Right atrium auricular region (tissue), 2 donors: ENCODE measurements at regions not wholly inside any gene's neighbourhood (a gene's known extent, or its start where the extent isn't known, plus 50 kb on each side); places are given as distances from the start of the nearest gene placed in this dataset.

ENCODE experiments used
- DNase-seq: peaks from one replicate; pipeline ENCODE4 v3.0.0-alpha.2; 2019; ENCODE audit warnings: low spot score
- H3K27ac ChIP-seq, 2 donors: fragments of 200-600 bp; sonication (generic); 1 replicate in 1 of 2; 2 replicates in 1 of 2; pipeline ENCODE4 v1.5.1; 2016 to 2019
- H3K27me3 ChIP-seq, 2 donors: fragments of 200-600 bp; sonication (generic); one replicate each; pipeline versions ENCODE4 v1.5.1 to v1.6.0; 2017 to 2019
- H3K36me3 ChIP-seq: fragments of 200-600 bp; sonication (generic); one replicate; pipeline ENCODE4 v1.5.1; 2016
- H3K4me1 ChIP-seq, 2 donors: fragments of 200-600 bp; sonication (generic); one replicate each; pipeline versions ENCODE4 v1.5.1 to v1.6.0; 2017 to 2019
- H3K4me3 ChIP-seq, 2 donors: fragments of 200-600 bp; sonication (generic); 1 replicate in 1 of 2; 2 replicates in 1 of 2; pipeline ENCODE4 v1.5.1; 2017 to 2019; ENCODE audit warnings: mild to moderate bottlenecking in 1 of 2, moderate library complexity in 1 of 2
- H3K9me3 ChIP-seq, 2 donors: fragments of 200-600 bp; sonication (generic); one replicate each; pipeline ENCODE4 v1.5.1; 2019
- CTCF ChIP-seq, 2 donors: fragments of 200-600 bp; sonication (generic); IDR thresholded peaks; one replicate each; pipeline ENCODE4 v1.5.1; 2019; ENCODE audit warnings: antibody characterized with exemption in 2 of 2

GRCh38 chr1:30475966-30476365 is 247.4 kb downstream of the MATN1 start:
- Histone ChIP-seq H3K36me3 (no peaks in the 10 kb centered on the region), H3K27me3 (no peaks in the 10 kb centered on the region), H3K4me1 (no peaks in the 10 kb centered on the region), H3K9me3 (peaks cover under 1 to 1% of the 10 kb centered on the region in 2 donors), H3K4me3 (no peak overlapping the region), H3K27ac (no peak overlapping the region)
- DNase-seq, result no peak
- no peak for TF ChIP-seq CTCF (IDR thresholded peaks at IDR 0.05)

DNA sequence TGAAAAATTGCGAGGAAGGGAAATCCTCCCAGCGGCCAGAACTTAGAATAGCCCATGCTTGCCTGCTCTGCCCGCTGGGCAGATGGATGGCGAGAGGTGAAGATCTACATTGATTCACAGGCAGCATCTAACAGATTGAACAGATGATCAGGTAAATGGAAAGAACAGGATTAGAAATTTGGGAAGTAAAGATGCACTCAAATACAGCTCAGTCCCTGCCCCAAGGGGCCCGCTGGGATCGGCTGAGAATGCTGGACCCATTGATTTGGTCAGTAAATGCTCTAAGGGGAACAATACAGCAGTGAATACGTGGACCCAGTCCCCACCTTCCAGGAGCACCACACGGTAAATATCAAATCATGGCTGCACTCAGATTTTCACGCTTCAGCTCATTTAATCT is 248.2 kb downstream of the MATN1 start:
- H3K27ac ChIP-seq, result no peak overlapping the region
- H3K4me1 ChIP-seq, result no peaks in the 10 kb centered on the region
- no peak overlapping the region for H3K4me3 ChIP-seq
- H3K27me3 ChIP-seq, result no peaks in the 10 kb centered on the region
- TF ChIP-seq CTCF (IDR thresholded peaks at IDR 0.05), result no peak
- no peaks in the 10 kb centered on the region for H3K9me3 ChIP-seq
- H3K36me3 ChIP-seq, result no peaks in the 10 kb centered on the region
- DNase-seq, result no peak

DNA sequence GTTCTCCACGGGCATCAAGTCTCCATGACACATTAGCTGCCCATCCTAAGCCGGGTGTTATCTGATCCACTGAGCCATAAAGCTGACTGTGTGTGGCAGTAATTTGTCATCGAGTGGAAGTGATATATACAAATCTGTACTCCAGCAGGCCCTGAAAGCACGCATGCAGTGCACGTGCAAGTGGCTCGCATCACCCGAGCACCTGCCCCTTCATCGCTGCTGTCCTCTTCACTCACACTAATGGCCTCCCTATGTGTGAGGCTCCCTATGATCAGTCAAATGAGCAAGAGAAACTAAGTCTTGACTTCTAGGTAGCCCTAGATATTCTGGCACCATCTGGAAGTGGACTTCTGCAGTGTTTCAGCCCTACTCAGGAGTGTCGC is 248.6 kb downstream of the MATN1 start:
- no peak overlapping the region for H3K27ac ChIP-seq
- H3K9me3 ChIP-seq, result no peaks in the 10 kb centered on the region
- DNase-seq, result no peak
- H3K4me1 ChIP-seq, result no peaks in the 10 kb centered on the region
- H3K4me3 ChIP-seq, result no peak overlapping the region
- no peak for TF ChIP-seq CTCF (IDR thresholded peaks at IDR 0.05)
- H3K27me3 ChIP-seq, result no peaks in the 10 kb centered on the region
- no peaks in the 10 kb centered on the region for H3K36me3 ChIP-seq

DNA sequence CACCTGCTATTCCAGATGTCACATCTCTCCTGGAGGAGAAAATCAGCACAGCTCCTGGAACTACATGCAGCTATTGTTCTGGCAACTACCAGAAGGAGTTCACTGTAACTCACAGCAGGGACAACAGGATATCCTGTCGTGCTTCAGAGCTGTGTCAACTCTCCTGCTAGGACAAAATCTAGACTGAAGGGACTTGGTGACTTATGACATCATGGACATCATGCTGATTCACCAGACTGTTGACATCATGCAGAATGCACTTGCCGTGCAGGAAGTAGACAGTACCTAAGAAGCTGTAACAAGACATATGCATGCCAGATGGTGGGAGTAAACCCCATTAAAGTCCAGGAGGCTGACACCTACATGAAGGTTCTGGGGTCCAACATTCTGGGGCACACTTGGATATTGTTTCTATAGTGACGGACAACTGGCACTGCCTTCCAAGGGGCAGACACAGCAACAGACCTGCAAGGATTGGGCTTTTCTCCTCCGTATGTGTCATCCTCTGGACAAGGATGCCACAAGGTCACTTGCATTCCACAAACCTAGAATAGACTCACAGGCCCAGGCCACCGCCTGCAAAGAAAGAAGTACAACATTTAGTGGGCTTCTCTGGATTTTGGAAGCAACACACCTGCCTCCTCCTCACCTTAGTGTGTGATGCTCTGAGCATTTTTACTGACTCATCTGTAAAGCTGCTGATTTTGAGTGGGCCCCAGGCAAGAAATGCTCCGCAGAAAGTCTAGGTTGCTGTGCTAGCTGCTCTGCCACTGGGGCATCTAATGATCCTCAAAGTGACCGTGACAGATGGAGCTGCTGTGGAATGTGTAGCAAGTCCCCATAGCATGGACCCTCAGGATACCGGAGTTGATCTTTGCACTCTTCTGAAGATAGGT is 249.2 kb downstream of the MATN1 start:
- H3K36me3 ChIP-seq, result no peaks in the 10 kb centered on the region
- H3K27me3 ChIP-seq, result no peaks in the 10 kb centered on the region
- TF ChIP-seq CTCF (IDR thresholded peaks at IDR 0.05), result no peak
- no peaks in the 10 kb centered on the region for H3K4me1 ChIP-seq
- H3K4me3 ChIP-seq, result no peak overlapping the region
- no peak overlapping the region for H3K27ac ChIP-seq
- no peaks in the 10 kb centered on the region for H3K9me3 ChIP-seq
- no peak for DNase-seq

DNA sequence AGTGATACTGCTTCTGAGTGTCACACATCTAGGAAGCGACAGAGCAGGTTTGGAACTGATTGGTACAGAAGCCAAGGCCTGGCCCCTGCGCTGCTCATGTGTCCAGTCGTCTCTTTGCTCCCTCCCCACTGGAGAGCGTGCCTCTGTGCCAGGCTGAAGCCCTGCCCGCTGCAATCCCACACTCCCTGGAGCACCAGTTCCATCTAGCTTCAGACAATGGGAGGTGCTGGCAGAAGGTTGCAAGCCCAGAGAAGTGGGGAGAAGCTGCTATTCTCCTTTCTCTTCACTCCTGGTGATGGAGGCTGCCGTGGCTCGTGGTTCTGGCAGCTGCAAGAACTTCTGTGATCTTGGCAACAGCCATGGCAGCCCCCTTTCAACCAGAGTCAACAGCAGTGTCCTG is 250.9 kb downstream of the MATN1 start:
- Histone ChIP-seq H3K4me3 (no peak overlapping the region), H3K4me1 (no peaks in the 10 kb centered on the region), H3K9me3 (no peaks in the 10 kb centered on the region), H3K27ac (no peak overlapping the region), H3K27me3 (no peaks in the 10 kb centered on the region), H3K36me3 (no peaks in the 10 kb centered on the region)
- TF ChIP-seq CTCF (IDR thresholded peaks at IDR 0.05), result no peak
- no peak for DNase-seq

- DNase-seq, result no peak
- no peak overlapping the region for H3K4me3 ChIP-seq
- no peaks in the 10 kb centered on the region for H3K36me3 ChIP-seq
- no peaks in the 10 kb centered on the region for H3K27me3 ChIP-seq
- no peak for TF ChIP-seq CTCF (IDR thresholded peaks at IDR 0.05)
- H3K27ac ChIP-seq, result no peak overlapping the region
- H3K9me3 ChIP-seq, result no peaks in the 10 kb centered on the region
- no peaks in the 10 kb centered on the region for H3K4me1 ChIP-seq
Measured at GRCh38 chr1:30472009-30472408, 251.4 kb downstream of the MATN1 start.
